WERI-Rb-1 (cell line): ENCODE measurements at regions not wholly inside any gene's neighbourhood (a gene's known extent, or its start where the extent isn't known, plus 50 kb on each side); places are given as distances from the start of the nearest gene placed in this dataset.
"Not testable (repeated sequence)": the region's sequence is repeated elsewhere in the genome, so short reads cannot be mapped to it uniquely, and the experiment has no call there.

Experiments used
- DNase-seq: peaks from one replicate; pipeline ENCODE4 v3.0.0-alpha.2; 2020
- H3K27ac ChIP-seq: fragments of 250-450 bp; sonication (Bioruptor Pico); 2 replicates; pipeline ENCODE4 v1.5.1; 2020; ENCODE audit warnings: mild to moderate bottlenecking, moderate library complexity
- H3K27me3 ChIP-seq: fragments of 250-450 bp; sonication (Bioruptor Pico); 2 replicates; pipeline ENCODE4 v1.5.1; 2021; ENCODE audit warnings: mild to moderate bottlenecking, low read depth, moderate library complexity; ENCODE audit not compliant: insufficient read depth, severe bottlenecking
- H3K36me3 ChIP-seq: fragments of 250-450 bp; sonication (Bioruptor Pico); 2 replicates; pipeline ENCODE4 v1.5.1; 2020; ENCODE audit warnings: mild to moderate bottlenecking, moderate library complexity
- H3K4me3 ChIP-seq: 2 replicates; pipeline ENCODE4 v1.5.1; 2011; ENCODE audit warnings: low read depth, mild to moderate bottlenecking, control low read depth, low read length
- H3K9me3 ChIP-seq: fragments of 250-450 bp; sonication (Bioruptor Pico); 2 replicates; pipeline ENCODE4 v1.5.1; 2021; ENCODE audit warnings: mild to moderate bottlenecking, moderate library complexity; ENCODE audit not compliant: severe bottlenecking
- TF ChIP-seq, protein P1 (sequence below): IDR thresholded peaks from 2 replicates; pipeline ENCODE4 v1.5.1; 2011; ENCODE audit warnings: low read depth, mild to moderate bottlenecking, control low read depth, inconsistent platforms, low read length

DNA sequence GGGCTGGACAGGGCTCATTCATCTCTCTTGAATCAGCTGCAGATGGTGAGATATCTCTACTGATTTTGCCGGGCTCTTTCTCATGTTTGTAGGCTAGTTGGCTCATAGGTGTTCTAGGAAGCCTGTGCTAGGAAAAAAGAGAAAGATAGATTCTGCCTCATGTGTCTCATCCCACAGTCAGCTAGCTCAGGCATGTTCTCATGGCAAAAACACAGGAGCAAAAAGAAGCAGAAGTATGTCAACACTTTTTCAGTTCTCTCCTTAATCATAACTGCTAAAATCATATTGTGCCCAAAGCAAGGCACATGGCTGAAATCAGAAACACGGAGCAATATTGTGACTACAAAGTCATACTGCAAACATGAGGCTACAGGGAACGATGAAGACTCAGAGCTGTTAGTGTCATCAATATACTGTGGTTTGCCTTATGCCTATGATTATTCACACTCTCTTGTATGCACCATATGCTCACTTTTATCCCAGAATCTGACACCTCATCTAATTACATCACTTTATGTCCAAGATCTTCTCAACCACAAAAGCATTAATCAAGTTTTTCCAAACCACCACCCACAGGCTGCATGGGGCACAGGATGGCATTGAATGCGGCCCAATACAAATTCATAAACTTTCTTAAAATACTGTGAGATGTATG, 571.9 kb upstream of the CNTNAP5 start:
- DNase-seq, result no peak
- H3K36me3 ChIP-seq, result no peaks in the 10 kb centered on the region

DNA sequence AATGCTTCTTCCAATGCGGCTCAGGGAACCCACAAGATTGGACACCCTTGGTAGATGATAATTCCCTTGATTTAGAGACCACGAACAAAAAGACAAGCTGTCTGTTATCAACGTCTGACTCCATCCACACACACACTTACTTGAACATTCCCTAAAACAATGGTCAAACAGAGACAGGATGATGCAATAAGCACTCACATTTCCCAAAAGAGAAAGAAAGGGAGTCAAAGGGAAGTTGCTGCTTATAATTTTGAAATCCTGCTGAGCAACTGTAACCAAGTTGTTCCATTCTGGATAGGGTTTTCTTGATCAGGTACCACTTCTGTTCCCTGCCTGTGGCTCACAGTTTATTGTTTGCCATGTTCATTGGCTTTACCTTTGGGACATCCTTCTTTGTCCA, 571.3 kb upstream of the CNTNAP5 start:
- Histone ChIP-seq H3K36me3 (no peaks in the 10 kb centered on the region), H3K27ac (no peak overlapping the region), H3K4me3 (no peak overlapping the region), H3K9me3 (no peaks in the 10 kb centered on the region), H3K27me3 (no peaks in the 10 kb centered on the region)
- DNase-seq, result no peak
- TF ChIP-seq, protein P1, sequence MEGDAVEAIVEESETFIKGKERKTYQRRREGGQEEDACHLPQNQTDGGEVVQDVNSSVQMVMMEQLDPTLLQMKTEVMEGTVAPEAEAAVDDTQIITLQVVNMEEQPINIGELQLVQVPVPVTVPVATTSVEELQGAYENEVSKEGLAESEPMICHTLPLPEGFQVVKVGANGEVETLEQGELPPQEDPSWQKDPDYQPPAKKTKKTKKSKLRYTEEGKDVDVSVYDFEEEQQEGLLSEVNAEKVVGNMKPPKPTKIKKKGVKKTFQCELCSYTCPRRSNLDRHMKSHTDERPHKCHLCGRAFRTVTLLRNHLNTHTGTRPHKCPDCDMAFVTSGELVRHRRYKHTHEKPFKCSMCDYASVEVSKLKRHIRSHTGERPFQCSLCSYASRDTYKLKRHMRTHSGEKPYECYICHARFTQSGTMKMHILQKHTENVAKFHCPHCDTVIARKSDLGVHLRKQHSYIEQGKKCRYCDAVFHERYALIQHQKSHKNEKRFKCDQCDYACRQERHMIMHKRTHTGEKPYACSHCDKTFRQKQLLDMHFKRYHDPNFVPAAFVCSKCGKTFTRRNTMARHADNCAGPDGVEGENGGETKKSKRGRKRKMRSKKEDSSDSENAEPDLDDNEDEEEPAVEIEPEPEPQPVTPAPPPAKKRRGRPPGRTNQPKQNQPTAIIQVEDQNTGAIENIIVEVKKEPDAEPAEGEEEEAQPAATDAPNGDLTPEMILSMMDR, result no peak

More for the DNA sequence above, 571.9 kb upstream of the CNTNAP5 start:
- Histone ChIP-seq H3K4me3 (no peak overlapping the region), H3K27me3 (no peaks in the 10 kb centered on the region), H3K9me3 (no peaks in the 10 kb centered on the region), H3K27ac (no peak overlapping the region)
- TF ChIP-seq, protein P1, result no peak

DNA sequence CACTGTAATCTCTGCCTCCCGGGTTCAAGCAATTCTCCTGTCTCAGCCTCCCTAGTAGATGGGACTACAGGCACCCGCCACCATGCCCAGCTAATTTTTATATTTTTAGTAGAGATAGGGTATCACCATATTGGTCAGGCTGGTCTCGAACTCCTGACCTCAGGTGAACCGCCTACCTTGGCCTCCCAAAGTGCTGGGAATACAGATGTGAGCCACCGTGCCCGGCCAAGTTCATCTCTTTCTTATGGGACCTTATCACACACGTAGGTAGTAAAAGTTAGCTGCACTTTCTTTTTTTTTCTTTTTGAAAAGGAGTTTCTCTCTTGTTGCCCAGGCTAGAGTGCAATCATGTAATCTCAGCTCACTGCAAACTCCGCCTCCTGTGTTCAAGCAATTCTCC, 569.9 kb upstream of the CNTNAP5 start:
- H3K27me3 ChIP-seq, H3K4me3 ChIP-seq, DNase-seq, H3K9me3 ChIP-seq, H3K27ac ChIP-seq, H3K36me3 ChIP-seq: not testable (repeated sequence)

DNA sequence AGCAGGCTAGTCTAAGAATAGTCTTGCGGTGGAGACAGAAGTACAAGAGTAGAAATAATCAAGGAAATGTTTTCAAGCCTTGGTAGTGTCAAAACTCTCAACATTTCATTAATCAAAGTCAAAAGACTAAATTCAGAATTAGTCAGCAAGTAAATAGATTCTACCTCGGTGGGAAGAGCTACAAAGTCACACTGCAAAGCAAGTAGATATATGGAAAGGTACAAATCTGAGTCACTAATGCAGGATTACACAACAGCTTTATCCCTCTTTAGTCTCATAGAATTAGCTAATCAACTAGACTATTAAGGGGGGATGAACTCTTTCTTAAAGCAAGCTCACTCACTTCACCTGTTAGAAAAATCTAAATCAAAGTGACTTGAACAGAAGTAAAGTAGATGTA, 568.7 kb upstream of the CNTNAP5 start:
- DNase-seq, result no peak
- no peaks in the 10 kb centered on the region for H3K9me3 ChIP-seq
- TF ChIP-seq, protein P1, result no peak
- no peaks in the 10 kb centered on the region for H3K27me3 ChIP-seq
- no peak overlapping the region for H3K4me3 ChIP-seq
- H3K36me3 ChIP-seq, result no peaks in the 10 kb centered on the region
- no peak overlapping the region for H3K27ac ChIP-seq

DNA sequence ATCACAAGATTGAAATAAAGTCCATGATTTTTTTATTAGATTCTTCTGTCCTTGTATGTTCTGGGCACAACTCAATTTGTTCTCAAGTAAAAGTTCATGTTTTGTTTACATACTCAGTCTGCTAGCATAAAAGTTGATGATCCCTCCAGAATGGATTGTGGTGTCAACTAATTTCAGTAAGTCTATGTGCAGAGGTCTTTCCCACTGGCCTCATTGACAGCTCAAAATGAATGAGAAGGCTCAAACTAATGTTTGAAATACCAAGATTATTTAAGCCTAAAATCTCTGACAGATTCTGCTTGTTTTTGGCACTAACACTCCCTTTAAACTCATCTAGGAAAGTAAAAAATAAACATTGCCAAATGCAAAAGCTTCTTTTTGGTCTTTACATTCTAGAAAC, 561.2 kb upstream of the CNTNAP5 start:
- Histone ChIP-seq H3K36me3 (no peaks in the 10 kb centered on the region), H3K27me3 (no peaks in the 10 kb centered on the region), H3K4me3 (no peak overlapping the region), H3K9me3 (no peaks in the 10 kb centered on the region), H3K27ac (no peak overlapping the region)
- DNase-seq, result no peak
- TF ChIP-seq, protein P1, result no peak

DNA sequence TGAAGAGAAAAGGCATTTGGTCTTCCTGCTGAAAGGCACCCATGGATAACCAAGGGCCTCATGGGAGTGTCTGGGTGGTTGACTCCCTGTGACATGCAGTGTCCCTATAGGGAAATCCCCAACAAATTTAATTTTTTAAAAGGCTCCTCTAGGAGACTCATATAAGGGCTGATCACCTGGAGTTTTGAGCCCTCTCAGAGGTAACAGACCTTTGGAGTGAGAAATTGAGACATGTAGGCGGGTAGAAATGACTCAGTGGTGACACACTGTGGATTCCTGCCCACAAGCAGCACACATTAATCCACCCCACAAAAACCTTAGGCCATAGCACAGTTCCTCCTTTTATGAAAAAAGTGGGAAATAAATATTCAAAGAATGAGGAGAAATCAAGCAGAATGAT, 557.0 kb upstream of the CNTNAP5 start:
- H3K27me3 ChIP-seq, result no peaks in the 10 kb centered on the region
- no peak overlapping the region for H3K27ac ChIP-seq
- no peak for DNase-seq
- H3K36me3 ChIP-seq, result no peaks in the 10 kb centered on the region
- TF ChIP-seq, protein P1, result 0 out of 2 replicates have a peak, but pooled peaks have one; percentile 10
- no peak overlapping the region for H3K4me3 ChIP-seq
- H3K9me3 ChIP-seq, result no peaks in the 10 kb centered on the region
